ENCODE measurements at regions not wholly inside any gene's neighbourhood (a gene's known extent, or its start where the extent isn't known, plus 50 kb on each side); places are given as distances from the start of the nearest gene placed in this dataset.

- intact Hi-C loops (cut with DNase I), result no loop called here
- TF ChIP-seq CTCF (IDR thresholded peaks at IDR 0.05), result no peak
- H3K9me3 ChIP-seq, result no peaks in the 10 kb centered on the region
- H3K27me3 ChIP-seq, result no peaks in the 10 kb centered on the region
- no peaks in the 10 kb centered on the region for H3K36me3 ChIP-seq
- H3K4me3 ChIP-seq, result no peak overlapping the region
- ATAC-seq (no peak), DNase-seq (no peak)
- H3K4me1 ChIP-seq, result no peaks in the 10 kb centered on the region
- H3K27ac ChIP-seq, result no peak overlapping the region
Observed at GRCh38 chr11:110939471-110939870, 227.2 kb upstream of the ARHGAP20 start.

- ATAC-seq, result no peak
- no peaks in the 10 kb centered on the region for H3K27me3 ChIP-seq
Observed at GRCh38 chr11:110935018-110935640, 222.9 kb upstream of the ARHGAP20 start.

GRCh38 chr11:110929129-110929528 lies 216.9 kb upstream of the ARHGAP20 start:
- ATAC-seq (no peak), DNase-seq (no peak)
- Histone ChIP-seq H3K27me3 (no peaks in the 10 kb centered on the region), H3K4me3 (no peak overlapping the region), H3K36me3 (no peaks in the 10 kb centered on the region), H3K4me1 (no peaks in the 10 kb centered on the region), H3K27ac (no peak overlapping the region), H3K9me3 (no peaks in the 10 kb centered on the region)
- no peak for TF ChIP-seq CTCF (IDR thresholded peaks at IDR 0.05)
- intact Hi-C loops (cut with DNase I), result no loop called here

More at GRCh38 chr11:110935018-110935640, 222.9 kb upstream of the ARHGAP20 start:
- no peaks in the 10 kb centered on the region for H3K36me3 ChIP-seq
- no peak for DNase-seq
- H3K27ac ChIP-seq, result no peak overlapping the region
- H3K4me3 ChIP-seq, result no peak overlapping the region
- no peaks in the 10 kb centered on the region for H3K9me3 ChIP-seq
- H3K4me1 ChIP-seq, result no peaks in the 10 kb centered on the region
- intact Hi-C loops (cut with DNase I), result no loop called here
- no peak for TF ChIP-seq CTCF (IDR thresholded peaks at IDR 0.05)

GRCh38 chr11:110928391-110928790 lies 216.2 kb upstream of the ARHGAP20 start:
- Histone ChIP-seq H3K4me3 (no peak overlapping the region), H3K36me3 (no peaks in the 10 kb centered on the region), H3K9me3 (no peaks in the 10 kb centered on the region), H3K4me1 (no peaks in the 10 kb centered on the region), H3K27me3 (no peaks in the 10 kb centered on the region), H3K27ac (no peak overlapping the region)
- no peak for TF ChIP-seq CTCF (IDR thresholded peaks at IDR 0.05)
- intact Hi-C loops (cut with DNase I), result no loop called here
- ATAC-seq (no peak), DNase-seq (no peak)

- ATAC-seq (peak; percentile 34), DNase-seq (peak in 3 of 4 donors; percentile 25 to 51 (median 33))
- Histone ChIP-seq H3K4me1 (peaks cover 0 to 3% of the 10 kb centered on the region in 2 donors), H3K4me3 (no peak overlapping the region), H3K9me3 (no peaks in the 10 kb centered on the region), H3K27me3 (no peaks in the 10 kb centered on the region), H3K27ac (no peak overlapping the region), H3K36me3 (no peaks in the 10 kb centered on the region)
- intact Hi-C loops (cut with DNase I), result no loop called here
- no peak for TF ChIP-seq CTCF (IDR thresholded peaks at IDR 0.05)
Observed at GRCh38 chr11:110921742-110922521, 209.7 kb upstream of the ARHGAP20 start.
